ENCODE measurements at regions not wholly inside any gene's neighbourhood (a gene's known extent, or its start where the extent isn't known, plus 50 kb on each side); places are given as distances from the start of the nearest gene placed in this dataset.

DNA sequence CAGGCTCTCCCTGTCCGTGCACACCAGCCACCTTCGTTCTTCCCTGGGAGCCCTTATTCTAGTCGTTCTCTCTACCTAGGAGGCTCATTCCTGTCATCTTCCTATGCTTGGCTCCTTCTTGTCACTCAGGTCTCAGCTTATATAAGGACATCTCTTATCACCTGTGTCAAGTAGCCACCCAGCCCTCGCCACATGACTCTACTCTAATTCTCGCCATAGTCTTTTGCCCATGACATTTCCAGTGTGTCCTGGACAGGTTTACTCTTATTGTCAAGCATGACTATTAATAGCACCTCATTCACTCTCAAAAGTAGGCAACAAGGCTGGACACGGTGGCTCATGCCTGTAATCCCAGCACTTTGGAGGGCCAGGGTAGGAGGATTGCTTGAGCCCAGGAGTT is 175.7 kb upstream of the NUDT4 start:
- TF ChIP-seq, protein P1, sequence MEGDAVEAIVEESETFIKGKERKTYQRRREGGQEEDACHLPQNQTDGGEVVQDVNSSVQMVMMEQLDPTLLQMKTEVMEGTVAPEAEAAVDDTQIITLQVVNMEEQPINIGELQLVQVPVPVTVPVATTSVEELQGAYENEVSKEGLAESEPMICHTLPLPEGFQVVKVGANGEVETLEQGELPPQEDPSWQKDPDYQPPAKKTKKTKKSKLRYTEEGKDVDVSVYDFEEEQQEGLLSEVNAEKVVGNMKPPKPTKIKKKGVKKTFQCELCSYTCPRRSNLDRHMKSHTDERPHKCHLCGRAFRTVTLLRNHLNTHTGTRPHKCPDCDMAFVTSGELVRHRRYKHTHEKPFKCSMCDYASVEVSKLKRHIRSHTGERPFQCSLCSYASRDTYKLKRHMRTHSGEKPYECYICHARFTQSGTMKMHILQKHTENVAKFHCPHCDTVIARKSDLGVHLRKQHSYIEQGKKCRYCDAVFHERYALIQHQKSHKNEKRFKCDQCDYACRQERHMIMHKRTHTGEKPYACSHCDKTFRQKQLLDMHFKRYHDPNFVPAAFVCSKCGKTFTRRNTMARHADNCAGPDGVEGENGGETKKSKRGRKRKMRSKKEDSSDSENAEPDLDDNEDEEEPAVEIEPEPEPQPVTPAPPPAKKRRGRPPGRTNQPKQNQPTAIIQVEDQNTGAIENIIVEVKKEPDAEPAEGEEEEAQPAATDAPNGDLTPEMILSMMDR (IDR thresholded peaks at IDR 0.05) = no peak
- no peak for ATAC-seq (ENCODE audit: insufficient number of reproducible peaks, low FRiP score, low read depth)
- H3K27ac ChIP-seq = no peak overlapping the region

DNA sequence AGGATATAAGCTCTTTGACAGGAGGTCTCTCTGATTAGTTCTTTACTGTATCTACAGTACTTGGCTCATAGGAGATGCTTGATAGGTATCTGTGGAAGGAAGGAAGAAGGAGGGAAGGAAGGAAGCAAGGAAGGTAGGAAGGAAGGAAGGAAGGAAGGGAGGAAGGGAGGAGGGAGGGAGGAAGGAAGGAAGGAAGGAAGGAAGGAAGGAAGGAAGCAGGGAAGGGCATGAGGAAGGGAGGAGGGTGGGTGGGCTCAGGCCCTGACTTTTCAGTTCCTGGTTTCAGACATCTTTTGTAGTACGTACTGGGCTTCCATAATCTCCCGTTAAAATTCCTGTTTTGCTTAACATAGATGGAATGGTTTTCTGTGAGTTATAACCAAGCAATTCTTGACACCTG is 175.0 kb upstream of the NUDT4 start:
- H3K4me3 ChIP-seq = no peak overlapping the region
- H3K4me1 ChIP-seq (ENCODE audit: control insufficient read depth in 1 of 2, low read depth in 2 of 2) = peaks cover 0 to 22% of the 10 kb centered on the region in 2 donors
- DNase-seq (ENCODE audit: low spot score) = no peak
- H3K27ac ChIP-seq = no peak overlapping the region
- TF ChIP-seq, protein P1 (IDR thresholded peaks at IDR 0.05) = no peak
- no peaks in the 10 kb centered on the region for H3K36me3 ChIP-seq
- H3K9me3 ChIP-seq = no peaks in the 10 kb centered on the region
- H3K27me3 ChIP-seq (replicated peaks; ENCODE audit: insufficient read depth) = no peaks in the 10 kb centered on the region
- ATAC-seq (ENCODE audit: insufficient number of reproducible peaks, low FRiP score, low read depth) = no peak

More for the DNA sequence above, 175.7 kb upstream of the NUDT4 start:
- no peak for DNase-seq (ENCODE audit: low spot score)
- Histone ChIP-seq H3K27me3 (replicated peaks; ENCODE audit: insufficient read depth) (no peaks in the 10 kb centered on the region), H3K4me3 (no peak overlapping the region), H3K9me3 (no peaks in the 10 kb centered on the region), H3K4me1 (ENCODE audit: control insufficient read depth in 1 of 2, low read depth in 2 of 2) (peaks cover 0 to 28% of the 10 kb centered on the region in 2 donors), H3K36me3 (no peaks in the 10 kb centered on the region)

DNA sequence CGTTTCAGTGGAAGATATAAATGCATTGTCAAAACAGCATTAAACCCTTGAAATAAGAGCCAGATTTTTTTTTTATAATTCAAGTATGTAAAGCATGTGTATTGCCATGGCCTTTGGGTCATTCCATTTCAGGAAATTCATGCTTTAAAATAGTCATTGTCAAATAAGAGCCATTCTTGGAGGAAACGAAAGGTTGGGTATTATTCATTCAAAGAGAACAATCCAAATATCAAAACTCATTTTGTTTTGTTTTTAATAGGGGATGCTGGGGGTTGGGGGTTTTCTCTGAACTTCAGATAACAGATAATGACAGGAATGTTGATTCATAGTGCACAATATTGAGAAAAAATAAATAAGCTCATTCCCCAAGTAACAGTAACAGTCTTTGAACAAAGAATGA is 174.4 kb upstream of the NUDT4 start:
- Histone ChIP-seq H3K9me3 (no peaks in the 10 kb centered on the region), H3K4me1 (ENCODE audit: control insufficient read depth in 1 of 2, low read depth in 2 of 2) (peaks cover 0 to 15% of the 10 kb centered on the region in 2 donors), H3K27ac (no peak overlapping the region), H3K27me3 (replicated peaks; ENCODE audit: insufficient read depth) (no peaks in the 10 kb centered on the region), H3K36me3 (no peaks in the 10 kb centered on the region), H3K4me3 (no peak overlapping the region)
- no peak for DNase-seq (ENCODE audit: low spot score)
- ATAC-seq (ENCODE audit: insufficient number of reproducible peaks, low FRiP score, low read depth) = no peak
- TF ChIP-seq, protein P1 (IDR thresholded peaks at IDR 0.05) = no peak

DNA sequence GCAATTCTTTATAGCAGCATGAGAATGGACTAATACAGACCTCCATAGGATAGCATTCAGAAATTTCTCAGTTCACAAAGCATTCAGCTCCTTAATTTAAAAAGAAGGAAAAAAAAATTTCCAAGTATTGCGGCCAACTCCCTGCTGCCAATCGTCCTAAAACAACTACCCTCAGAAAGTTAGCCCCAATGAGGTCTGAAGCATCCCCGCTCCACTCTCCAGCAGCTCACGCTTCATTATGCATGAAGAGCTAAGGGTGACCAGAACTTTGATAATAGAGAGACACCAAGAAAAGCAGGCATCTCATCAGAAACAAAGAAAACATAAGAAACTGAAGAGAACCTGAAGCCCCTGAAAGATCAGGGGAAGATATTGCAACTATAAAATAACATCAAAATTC is 172.8 kb upstream of the NUDT4 start:
- ATAC-seq (ENCODE audit: insufficient number of reproducible peaks, low FRiP score, low read depth) (no peak), DNase-seq (ENCODE audit: low spot score) (no peak)
- Histone ChIP-seq H3K9me3 (no peaks in the 10 kb centered on the region), H3K36me3 (no peaks in the 10 kb centered on the region), H3K27me3 (replicated peaks; ENCODE audit: insufficient read depth) (no peaks in the 10 kb centered on the region), H3K4me3 (no peak overlapping the region), H3K4me1 (ENCODE audit: control insufficient read depth in 1 of 2, low read depth in 2 of 2) (peaks cover 0 to 7% of the 10 kb centered on the region in 2 donors), H3K27ac (no peak overlapping the region)
- TF ChIP-seq, protein P1 (IDR thresholded peaks at IDR 0.05) = no peak

DNA sequence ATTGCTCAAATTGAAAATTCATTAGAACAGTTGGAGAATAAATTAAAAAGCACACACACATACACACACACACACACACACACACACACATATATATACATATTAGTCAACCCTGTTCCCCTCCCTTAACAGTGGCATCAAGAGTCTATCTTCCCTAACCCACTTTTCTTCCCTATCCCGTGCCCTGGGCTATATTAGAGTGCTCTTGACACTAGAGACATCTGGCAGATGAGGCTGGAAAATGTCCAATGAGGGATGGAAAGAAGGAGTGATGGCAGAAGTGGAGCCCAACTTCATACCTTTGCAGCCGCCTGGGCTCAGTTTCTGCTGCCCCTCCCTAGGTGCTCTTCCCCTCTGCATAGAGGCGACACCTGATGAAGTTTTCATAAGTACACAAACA is 172.4 kb upstream of the NUDT4 start:
- H3K4me3 ChIP-seq = no peak overlapping the region
- H3K27ac ChIP-seq = no peak overlapping the region
- no peaks in the 10 kb centered on the region for H3K9me3 ChIP-seq
- no peaks in the 10 kb centered on the region for H3K36me3 ChIP-seq
- TF ChIP-seq, protein P1 (IDR thresholded peaks at IDR 0.05) = no peak
- no peak for DNase-seq (ENCODE audit: low spot score)
- H3K4me1 ChIP-seq (ENCODE audit: control insufficient read depth in 1 of 2, low read depth in 2 of 2) = peaks cover 0 to 2% of the 10 kb centered on the region in 2 donors
- no peaks in the 10 kb centered on the region for H3K27me3 ChIP-seq (replicated peaks; ENCODE audit: insufficient read depth)
- no peak for ATAC-seq (ENCODE audit: insufficient number of reproducible peaks, low FRiP score, low read depth)
